Keratinocyte (primary cell): ENCODE measurements at regions not wholly inside any gene's neighbourhood (a gene's known extent, or its start where the extent isn't known, plus 50 kb on each side); places are given as distances from the start of the nearest gene placed in this dataset.

Source experiments
- CTCF ChIP-seq, 3 experiments: IDR thresholded peaks in 1 of 3; conservative IDR thresholded peaks in 1 of 3; optimal IDR thresholded peaks in 1 of 3; 2 replicates in 2 of 3; 3 replicates in 1 of 3; pipeline versions ENCODE3 to v1.5.1; 2011; ENCODE audit warnings: low read length in 3 of 3, mild to moderate bottlenecking in 3 of 3, moderate library complexity in 2 of 3, control low read depth in 1 of 3, inconsistent platforms in 1 of 3; ENCODE audit not compliant: insufficient read depth in 2 of 3; ENCODE audit errors: extremely low read depth in 1 of 3
- EZH2 ChIP-seq: IDR thresholded peaks from one replicate; pipeline ENCODE4 v1.6.1; 2012; ENCODE audit warnings: inconsistent platforms, mild to moderate bottlenecking, low read length, moderate library complexity

GRCh38 chr2:145020139-145020538 lies 500.2 kb upstream of the ZEB2 start:
- no peak for TF ChIP-seq CTCF (optimal IDR thresholded peaks at IDR 0.05 in 1 of 3, IDR thresholded peaks at IDR 0.05 in 1 of 3, conservative IDR thresholded peaks at IDR 0.05 in 1 of 3; ENCODE audit: extremely low read depth in 1 of 3, insufficient read depth in 2 of 3, low read length in 3 of 3)
- no peak for TF ChIP-seq EZH2
